ENCODE measurements at regions not wholly inside any gene's neighbourhood (a gene's known extent, or its start where the extent isn't known, plus 50 kb on each side); places are given as distances from the start of the nearest gene placed in this dataset.
A peak's percentile ranks its signal among the peaks of the same experiment; 100 is the strongest.
"Not testable (repeated sequence)": the region's sequence is repeated elsewhere in the genome, so short reads cannot be mapped to it uniquely, and the experiment has no call there.

- H3K4me1 Mint-ChIP-seq: not testable (repeated sequence)
Observed at GRCh38 chr9:6099346-6099745, 83.9 kb upstream of the RANBP6 start.

GRCh38 chr9:6098431-6098830 is 83.0 kb upstream of the RANBP6 start:
- peaks cover 8% of the 10 kb centered on the region for H3K9me3 Mint-ChIP-seq
- no peak for TF ChIP-seq CTCF (IDR thresholded peaks at IDR 0.05)
- H3K27me3 Mint-ChIP-seq (ENCODE audit: low read depth, poor library complexity): no peaks in the 10 kb centered on the region
- no peaks in the 10 kb centered on the region for H3K36me3 Mint-ChIP-seq (ENCODE audit: low read depth)
- no peak for DNase-seq
- no peak overlapping the region for H3K27ac Mint-ChIP-seq
- no peaks in the 10 kb centered on the region for H3K4me1 Mint-ChIP-seq
- H3K4me3 Mint-ChIP-seq: no peak overlapping the region

More at GRCh38 chr9:6099346-6099745, 83.9 kb upstream of the RANBP6 start:
- not testable (repeated sequence) for H3K27me3 Mint-ChIP-seq (ENCODE audit: low read depth, poor library complexity); H3K4me3 Mint-ChIP-seq; H3K27ac Mint-ChIP-seq; DNase-seq; H3K9me3 Mint-ChIP-seq; H3K36me3 Mint-ChIP-seq (ENCODE audit: low read depth)

- Mint-ChIP-seq H3K27ac (no peak overlapping the region), H3K9me3 (peaks cover 8% of the 10 kb centered on the region), H3K27me3 (ENCODE audit: low read depth, poor library complexity) (no peaks in the 10 kb centered on the region), H3K4me3 (no peak overlapping the region), H3K36me3 (ENCODE audit: low read depth) (no peaks in the 10 kb centered on the region), H3K4me1 (no peaks in the 10 kb centered on the region)
- no peak for DNase-seq
- no peak for TF ChIP-seq CTCF (IDR thresholded peaks at IDR 0.05)
Observed at GRCh38 chr9:6096821-6097220, 81.4 kb upstream of the RANBP6 start.

- DNase-seq: no peak
- Mint-ChIP-seq H3K36me3 (ENCODE audit: low read depth) (no peaks in the 10 kb centered on the region), H3K27ac (no peak overlapping the region), H3K4me1 (peaks cover 8% of the 10 kb centered on the region), H3K27me3 (ENCODE audit: low read depth, poor library complexity) (peaks cover 4% of the 10 kb centered on the region), H3K9me3 (peaks cover 5% of the 10 kb centered on the region), H3K4me3 (no peak overlapping the region)
- TF ChIP-seq CTCF (IDR thresholded peaks at IDR 0.05): no peak
Observed at GRCh38 chr9:6090277-6091210, 75.1 kb upstream of the RANBP6 start.

- Mint-ChIP-seq H3K27ac (no peak overlapping the region), H3K4me1 (peaks cover 8% of the 10 kb centered on the region), H3K4me3 (no peak overlapping the region), H3K9me3 (no peaks in the 10 kb centered on the region), H3K27me3 (ENCODE audit: low read depth, poor library complexity) (peaks cover 4% of the 10 kb centered on the region), H3K36me3 (ENCODE audit: low read depth) (no peaks in the 10 kb centered on the region)
- DNase-seq: no peak
- TF ChIP-seq CTCF (IDR thresholded peaks at IDR 0.05): no peak
Observed at GRCh38 chr9:6089300-6089699, 73.9 kb upstream of the RANBP6 start.

GRCh38 chr9:6086006-6086655 is 70.7 kb upstream of the RANBP6 start:
- no peak for TF ChIP-seq CTCF (IDR thresholded peaks at IDR 0.05)
- H3K27me3 Mint-ChIP-seq (ENCODE audit: low read depth, poor library complexity): peaks cover 4% of the 10 kb centered on the region
- H3K4me3 Mint-ChIP-seq: no peak overlapping the region
- no peak overlapping the region for H3K27ac Mint-ChIP-seq
- H3K36me3 Mint-ChIP-seq (ENCODE audit: low read depth): no peaks in the 10 kb centered on the region
- peaks cover 9% of the 10 kb centered on the region for H3K4me1 Mint-ChIP-seq
- peak; percentile 20 for DNase-seq
- no peaks in the 10 kb centered on the region for H3K9me3 Mint-ChIP-seq
